Trophoblast cell (in vitro differentiated cells and primary cell): ENCODE measurements at regions not wholly inside any gene's neighbourhood (a gene's known extent, or its start where the extent isn't known, plus 50 kb on each side); places are given as distances from the start of the nearest gene placed in this dataset.

Experiments
- DNase-seq, 2 donors: peaks; one replicate each; pipeline ENCODE4 v3.0.0-alpha.2; 2016
- H2AFZ ChIP-seq: 2 replicates; pipeline ENCODE4 v1.6.1; 2013; ENCODE audit warnings: low read length, moderate library complexity, mild to moderate bottlenecking; ENCODE audit not compliant: insufficient read depth, poor library complexity
- H2AK5ac ChIP-seq: 2 replicates; pipeline ENCODE4 v1.6.1; 2013; ENCODE audit warnings: mild to moderate bottlenecking, low read length
- H2BK120ac ChIP-seq: 2 replicates; pipeline ENCODE4 v1.6.1; 2013; ENCODE audit warnings: low read length, mild to moderate bottlenecking, moderate library complexity; ENCODE audit not compliant: insufficient read depth, poor library complexity
- H2BK12ac ChIP-seq: 2 replicates; pipeline ENCODE4 v1.6.1; 2013; ENCODE audit warnings: mild to moderate bottlenecking, low read length, moderate library complexity
- H2BK5ac ChIP-seq: 2 replicates; pipeline ENCODE4 v1.6.1; 2013; ENCODE audit warnings: low read length, low read depth, moderate library complexity, mild to moderate bottlenecking; ENCODE audit not compliant: poor library complexity
- H3K14ac ChIP-seq: 2 replicates; pipeline ENCODE4 v1.6.1; 2013; ENCODE audit warnings: mild to moderate bottlenecking, low read length
- H3K18ac ChIP-seq: 2 replicates; pipeline ENCODE4 v1.6.1; 2013; ENCODE audit warnings: mild to moderate bottlenecking, low read length
- H3K23ac ChIP-seq: 2 replicates; pipeline ENCODE4 v1.6.1; 2013; ENCODE audit warnings: low read length
- H3K27ac ChIP-seq: 2 replicates; pipeline ENCODE4 v1.5.1; 2013; ENCODE audit warnings: low read depth, mild to moderate bottlenecking, inconsistent platforms, low read length, moderate library complexity
- H3K27me3 ChIP-seq: 2 replicates; pipeline ENCODE4 v1.6.1; 2013; ENCODE audit warnings: inconsistent platforms, mild to moderate bottlenecking, low read length, moderate library complexity; ENCODE audit not compliant: insufficient read depth
- H3K36me3 ChIP-seq, 2 experiments: 1 replicate in 1 of 2; 2 replicates in 1 of 2; pipeline ENCODE4 v1.6.1; 2013; ENCODE audit warnings: low read length in 2 of 2, mild to moderate bottlenecking in 2 of 2, moderate library complexity in 1 of 2; ENCODE audit not compliant: insufficient read depth in 2 of 2, control insufficient read depth in 1 of 2
- H3K4ac ChIP-seq: 2 replicates; pipeline ENCODE4 v1.6.1; 2013; ENCODE audit warnings: low read depth, mild to moderate bottlenecking, low read length, moderate library complexity
- H3K4me1 ChIP-seq, 2 experiments: 1 replicate in 1 of 2; 2 replicates in 1 of 2; pipeline ENCODE4 v1.6.1; 2013; ENCODE audit warnings: low read length in 2 of 2, mild to moderate bottlenecking in 2 of 2, moderate library complexity in 1 of 2; ENCODE audit not compliant: insufficient read depth in 2 of 2, control insufficient read depth in 1 of 2
- H3K4me2 ChIP-seq: 2 replicates; pipeline ENCODE4 v1.6.1; 2013; ENCODE audit warnings: inconsistent platforms, mild to moderate bottlenecking, low read length, moderate library complexity
- H3K4me3 ChIP-seq: 2 replicates; pipeline ENCODE4 v1.5.1; 2013; ENCODE audit warnings: mild to moderate bottlenecking, low read depth, low read length, inconsistent platforms
- H3K79me1 ChIP-seq: one replicate; pipeline ENCODE4 v1.6.1; 2013; ENCODE audit warnings: low read length
- H3K79me2 ChIP-seq: 2 replicates; pipeline ENCODE4 v1.6.1; 2013; ENCODE audit warnings: low read length, mild to moderate bottlenecking; ENCODE audit not compliant: control insufficient read depth, insufficient read depth, poor library complexity
- H3K9ac ChIP-seq: 2 replicates; pipeline ENCODE4 v1.6.1; 2013; ENCODE audit warnings: mild to moderate bottlenecking, low read length
- H3K9me3 ChIP-seq: 2 replicates; pipeline ENCODE4 v1.6.1; 2013; ENCODE audit warnings: low read depth, mild to moderate bottlenecking, control low read depth, inconsistent platforms, low read length; ENCODE audit not compliant: insufficient read depth
- H4K12ac ChIP-seq: 2 replicates; pipeline ENCODE4 v1.6.1; 2013; ENCODE audit warnings: low read depth, mild to moderate bottlenecking, low read length, moderate library complexity
- H4K8ac ChIP-seq: 2 replicates; pipeline ENCODE4 v1.6.1; 2013; ENCODE audit warnings: low read depth, mild to moderate bottlenecking, low read length, moderate library complexity
- H4K91ac ChIP-seq: one replicate; pipeline ENCODE4 v1.6.1; 2013; ENCODE audit warnings: low read depth, mild to moderate bottlenecking, low read length, moderate library complexity
- WGBS: extraction: QIAGEN DNeasy Blood & Tissue Kit; methylation state at CpG from one replicate; pipeline ENCODE4 v1.1.7; 2013; ENCODE audit warnings: missing lambda C conversion rate; ENCODE audit not compliant: insufficient read length, insufficient coverage; ENCODE audit errors: extremely low coverage; 5-methylcytosine and 5-hydroxymethylcytosine counted together

GRCh38 chr1:5436808-5437207, 555.4 kb downstream of the NPHP4 start:
- Histone ChIP-seq H3K79me2 (no peaks in the 10 kb centered on the region), H3K18ac (no peak overlapping the region), H3K23ac (no peak overlapping the region), H2BK5ac (no peak overlapping the region), H2BK120ac (no peak overlapping the region), H3K4me3 (no peak overlapping the region), H3K27ac (no peak overlapping the region), H3K36me3 (no peaks in the 10 kb centered on the region), H3K9ac (no peak overlapping the region), H3K79me1 (no peaks in the 10 kb centered on the region), H4K91ac (no peak overlapping the region), H3K4ac (no peak overlapping the region), H3K4me1 (no peaks in the 10 kb centered on the region), H3K9me3 (peaks cover 18% of the 10 kb centered on the region), H3K27me3 (peaks cover 2% of the 10 kb centered on the region), H4K12ac (no peak overlapping the region), H2AK5ac (no peak overlapping the region), H2BK12ac (no peak overlapping the region), H3K4me2 (no peak overlapping the region), H4K8ac (no peak overlapping the region), H2AFZ (no peak overlapping the region), H3K14ac (no peak overlapping the region)
- no peak for DNase-seq
- WGBS: no CpG with 5 or more reads among the region's 2 CpGs

GRCh38 chr1:5435414-5435813, 556.8 kb downstream of the NPHP4 start:
- Histone ChIP-seq H3K27ac (no peak overlapping the region), H3K4me1 (no peaks in the 10 kb centered on the region), H2BK5ac (no peak overlapping the region), H3K79me2 (no peaks in the 10 kb centered on the region), H3K79me1 (no peaks in the 10 kb centered on the region), H4K8ac (no peak overlapping the region), H3K4me3 (no peak overlapping the region), H2AFZ (no peak overlapping the region), H3K36me3 (no peaks in the 10 kb centered on the region), H3K23ac (no peak overlapping the region), H4K91ac (no peak overlapping the region), H3K9me3 (peaks cover 18% of the 10 kb centered on the region), H2BK12ac (no peak overlapping the region), H2AK5ac (no peak overlapping the region), H4K12ac (no peak overlapping the region), H3K4me2 (no peak overlapping the region), H3K18ac (no peak overlapping the region), H3K4ac (no peak overlapping the region), H3K9ac (no peak overlapping the region), H3K27me3 (peaks cover 2% of the 10 kb centered on the region), H2BK120ac (no peak overlapping the region), H3K14ac (no peak overlapping the region)
- WGBS: no CpG with 5 or more reads among the region's 6 CpGs
- DNase-seq: no peak

GRCh38 chr1:5432436-5432835, 559.8 kb downstream of the NPHP4 start:
- Histone ChIP-seq H2BK12ac (no peak overlapping the region), H3K79me1 (no peaks in the 10 kb centered on the region), H2AFZ (no peak overlapping the region), H3K4me3 (no peak overlapping the region), H3K18ac (no peak overlapping the region), H2AK5ac (no peak overlapping the region), H3K9me3 (peaks cover 11% of the 10 kb centered on the region), H3K14ac (no peak overlapping the region), H3K36me3 (no peaks in the 10 kb centered on the region), H3K27ac (no peak overlapping the region), H3K79me2 (no peaks in the 10 kb centered on the region), H4K91ac (no peak overlapping the region), H2BK5ac (no peak overlapping the region), H2BK120ac (no peak overlapping the region), H3K4ac (no peak overlapping the region), H4K12ac (no peak overlapping the region), H3K4me1 (no peaks in the 10 kb centered on the region), H3K9ac (no peak overlapping the region), H4K8ac (no peak overlapping the region), H3K23ac (no peak overlapping the region), H3K27me3 (peaks cover 2% of the 10 kb centered on the region), H3K4me2 (no peak overlapping the region)
- WGBS: no CpG with 5 or more reads among the region's 5 CpGs
- DNase-seq: no peak

GRCh38 chr1:5430911-5431697, 561.1 kb downstream of the NPHP4 start:
- Histone ChIP-seq H3K9ac (no peak overlapping the region), H4K12ac (no peak overlapping the region), H2BK120ac (no peak overlapping the region), H2AK5ac (no peak overlapping the region), H3K36me3 (no peaks in the 10 kb centered on the region), H3K79me2 (no peaks in the 10 kb centered on the region), H3K9me3 (peaks cover 3% of the 10 kb centered on the region), H2BK12ac (no peak overlapping the region), H3K4me1 (no peaks in the 10 kb centered on the region), H4K8ac (no peak overlapping the region), H3K27me3 (no peaks in the 10 kb centered on the region), H3K18ac (no peak overlapping the region), H3K4ac (no peak overlapping the region), H3K79me1 (no peaks in the 10 kb centered on the region), H2AFZ (no peak overlapping the region), H4K91ac (no peak overlapping the region), H3K14ac (no peak overlapping the region), H3K23ac (no peak overlapping the region), H3K4me3 (no peak overlapping the region), H2BK5ac (no peak overlapping the region), H3K4me2 (no peak overlapping the region), H3K27ac (no peak overlapping the region)
- no peak for DNase-seq
- WGBS: no CpG with 5 or more reads among the region's 15 CpGs
